Endothelial cell of umbilical vein (primary cell): ENCODE measurements at regions not wholly inside any gene's neighbourhood (a gene's known extent, or its start where the extent isn't known, plus 50 kb on each side); places are given as distances from the start of the nearest gene placed in this dataset.

Experiments
- BruUV-seq: library from RNA; stranded (reverse); fragments of 400-500 nt; replicated peaks from 2 replicates; lab custom pipeline; 2021; lab: Mats Ljungman, UMichigan
- CTCF ChIA-PET: fragments of 300-600, 350-600 bp; sonication (Branson Sonifier 250); formaldehyde crosslinking; loops from one replicate; lab custom pipeline; 2021; ENCODE audit warnings: antibody characterized with exemption, inconsistent platforms; lab: Charles Lee
- POLR2A ChIA-PET: fragments of 300-600, 350-600 bp; sonication (Branson Sonifier 250); formaldehyde crosslinking; loops from one replicate; lab custom pipeline; 2021; ENCODE audit warnings: antibody characterized with exemption, inconsistent platforms; lab: Charles Lee
- DNase-seq: peaks from one replicate; pipeline ENCODE4 v3.0.0-alpha.2; 2011; ENCODE audit warnings: low read depth, low spot score
- FAIRE-seq: peaks from 2 replicates; lab custom pipeline; 2011; peaks lifted over from hg19 to GRCh38; lab: Jason Lieb, UNC
- H2AFZ ChIP-seq: 2 replicates; pipeline ENCODE4 v1.6.0; 2012; ENCODE audit warnings: low read depth, low read length, control low read depth, inconsistent platforms
- H3K27ac ChIP-seq: 2 replicates; pipeline ENCODE4 v1.5.1; 2011; ENCODE audit warnings: low read depth, mild to moderate bottlenecking, control low read depth, low read length, moderate library complexity; ENCODE audit not compliant: insufficient read depth
- H3K27me3 ChIP-seq, 2 experiments: 2 replicates each; pipeline versions ENCODE4 v1.6.0 to v1.6.1; 2011; ENCODE audit warnings: low read length in 2 of 2, mixed read lengths in 1 of 2; ENCODE audit not compliant: control insufficient read depth in 2 of 2, insufficient read depth in 2 of 2
- H3K36me3 ChIP-seq, 2 experiments: 2 replicates in 1 of 2; 3 replicates in 1 of 2; pipeline ENCODE4 v1.5.1; 2011; ENCODE audit warnings: low read length in 2 of 2, mild to moderate bottlenecking in 1 of 2, moderate library complexity in 1 of 2; ENCODE audit not compliant: control insufficient read depth in 2 of 2, insufficient read depth in 2 of 2; ENCODE audit errors: extremely low read depth in 1 of 2
- H3K4me1 ChIP-seq: 3 replicates; pipeline ENCODE4 v1.5.1; 2011; ENCODE audit warnings: mild to moderate bottlenecking, low read length; ENCODE audit not compliant: control insufficient read depth, insufficient read depth; ENCODE audit errors: extremely low read depth
- H3K4me2 ChIP-seq: 2 replicates; pipeline ENCODE4 v1.6.1; 2011; ENCODE audit warnings: low read length, control low read depth, mixed read lengths; ENCODE audit not compliant: insufficient read depth
- H3K4me3 ChIP-seq, 3 experiments: fragments of 200-600 bp in 1 of 3; sonication (generic), shearing (Covaris generic) in 1 of 3; replicated peaks in 1 of 3; 2 replicates each; pipeline ENCODE4 v1.5.1; 2011 to 2016; ENCODE audit warnings: control low read depth in 3 of 3, low read length in 3 of 3, mild to moderate bottlenecking in 2 of 3, inconsistent platforms in 1 of 3, low read depth in 1 of 3, moderate library complexity in 1 of 3; ENCODE audit not compliant: insufficient read depth in 1 of 3
- H3K79me2 ChIP-seq: 2 replicates; pipeline ENCODE4 v1.6.0; 2012; ENCODE audit warnings: low read length, inconsistent platforms; ENCODE audit not compliant: control insufficient read depth, insufficient read depth
- H3K9ac ChIP-seq: replicated peaks from 2 replicates; pipeline ENCODE3; 2011; ENCODE audit warnings: low read length, control low read depth; ENCODE audit not compliant: insufficient read depth; ENCODE audit errors: extremely low read depth
- H3K9me1 ChIP-seq: replicated peaks from 3 replicates; pipeline ENCODE4 v1.6.0; 2011; ENCODE audit warnings: mild to moderate bottlenecking, low read length; ENCODE audit not compliant: control insufficient read depth, insufficient read depth; ENCODE audit errors: extremely low read depth
- H3K9me3 ChIP-seq: replicated peaks from 2 replicates; pipeline ENCODE4 v1.5.1; 2012; ENCODE audit warnings: low read length, inconsistent platforms; ENCODE audit not compliant: control insufficient read depth, insufficient read depth
- H4K20me1 ChIP-seq: replicated peaks from 2 replicates; pipeline ENCODE3; 2011; ENCODE audit warnings: mild to moderate bottlenecking, low read length; ENCODE audit not compliant: control insufficient read depth, insufficient read depth; ENCODE audit errors: extremely low read depth
- CTCF ChIP-seq, 2 donors: IDR thresholded peaks; 1 replicate in 1 of 2; 2 replicates in 1 of 2; pipeline ENCODE4 v1.5.1; 2011; ENCODE audit warnings: low read length in 2 of 2, mild to moderate bottlenecking in 2 of 2, moderate library complexity in 2 of 2, control low read depth in 1 of 2, inconsistent platforms in 1 of 2, low read depth in 1 of 2; ENCODE audit not compliant: insufficient read depth in 1 of 2; ENCODE audit errors: extremely low read depth in 1 of 2
- FOS ChIP-seq: IDR thresholded peaks from 2 replicates; pipeline ENCODE4 v1.6.1; 2011; ENCODE audit warnings: mild to moderate bottlenecking, low read length, moderate library complexity, borderline replicate concordance; ENCODE audit not compliant: insufficient read depth
- GATA2 ChIP-seq: IDR thresholded peaks from 2 replicates; pipeline ENCODE4 v1.7.0; 2011; ENCODE audit warnings: low read depth, mild to moderate bottlenecking, moderate library complexity, mixed read lengths, low read length; ENCODE audit not compliant: insufficient read length, insufficient read depth
- JUN ChIP-seq: IDR thresholded peaks from 2 replicates; pipeline ENCODE4 v1.6.1; 2011; ENCODE audit warnings: borderline replicate concordance, low read depth; ENCODE audit not compliant: insufficient read length, insufficient read depth
- MAX ChIP-seq: IDR thresholded peaks from 2 replicates; pipeline ENCODE4 v1.6.1; 2011; ENCODE audit not compliant: insufficient read depth, insufficient read length
- MYC ChIP-seq: IDR thresholded peaks from one replicate; pipeline ENCODE4 v1.6.1; 2011; ENCODE audit warnings: mild to moderate bottlenecking, low read depth, low read length
- POLR2AphosphoS5 ChIP-seq: IDR thresholded peaks from 2 replicates; pipeline ENCODE4 v1.6.1; 2012; ENCODE audit warnings: low read depth, mild to moderate bottlenecking, control low read depth, low read length, moderate library complexity; ENCODE audit not compliant: insufficient read depth
- dilution Hi-C: fragments of 300-500 bp; cut with MboI; formaldehyde crosslinking; loops from one replicate; pipeline ENCODE4 v1.15.0; 2019; ENCODE audit warnings: low sequenced_read_pairs; ENCODE audit not compliant: extremely low pct_ligation_motif_present
- intact Hi-C: fragments of 100-400 bp; cut with micrococcal nuclease; formaldehyde crosslinking; loops from one replicate; pipeline ENCODE4 v1.10.0; 2022

GRCh38 chr11:104435494-104435893 is 271.5 kb upstream of the PDGFD start:
- ChIA-PET POLR2A (no interaction called here), CTCF (no interaction called here)
- intact Hi-C loops = no loop called here
- no peaks in the 10 kb centered on the region for H3K36me3 ChIP-seq
- H4K20me1 ChIP-seq = no peaks in the 10 kb centered on the region
- no peaks in the 10 kb centered on the region for H3K27me3 ChIP-seq
- BruUV-seq = no TSS peak
- no peak overlapping the region for H3K4me3 ChIP-seq
- H3K4me2 ChIP-seq = no peak overlapping the region
- DNase-seq = no peak
- no peaks in the 10 kb centered on the region for H3K79me2 ChIP-seq
- no peaks in the 10 kb centered on the region for H3K4me1 ChIP-seq
- dilution Hi-C loops = no loop called here
- no peak overlapping the region for H2AFZ ChIP-seq
- H3K9me1 ChIP-seq = no peaks in the 10 kb centered on the region
- no peak overlapping the region for H3K27ac ChIP-seq
- H3K9ac ChIP-seq = no peak overlapping the region
- no peak for TF ChIP-seq POLR2AphosphoS5
- FAIRE-seq = no peak
- no peaks in the 10 kb centered on the region for H3K9me3 ChIP-seq

GRCh38 chr11:104433751-104434150 is 269.8 kb upstream of the PDGFD start:
- Histone ChIP-seq H3K27me3 (no peaks in the 10 kb centered on the region), H3K9me3 (no peaks in the 10 kb centered on the region), H4K20me1 (no peaks in the 10 kb centered on the region), H3K9ac (no peak overlapping the region), H3K9me1 (no peaks in the 10 kb centered on the region), H2AFZ (no peak overlapping the region), H3K4me3 (no peak overlapping the region), H3K4me1 (no peaks in the 10 kb centered on the region), H3K36me3 (no peaks in the 10 kb centered on the region), H3K27ac (no peak overlapping the region), H3K4me2 (no peak overlapping the region), H3K79me2 (no peaks in the 10 kb centered on the region)
- ChIA-PET POLR2A (no interaction called here), CTCF (interaction anchor here (1.7 kb wide), 1 partner anchor 11 kb away, joined by 6 read pairs; no protein-coding TSS in a partner anchor)
- no TSS peak for BruUV-seq
- DNase-seq = no peak
- intact Hi-C loops = no loop called here
- TF ChIP-seq CTCF (IDR thresholded peaks at IDR 0.05; ENCODE audit: extremely low read depth in 1 of 2, insufficient read depth in 1 of 2, low read depth in 1 of 2, low read length in 2 of 2) (no peak), MYC (no peak), MAX (no peak), GATA2 (no peak), JUN (no peak), FOS (no peak)
- no peak for FAIRE-seq
- dilution Hi-C loops = no loop called here
